Mesendoderm (in vitro differentiated cells): ENCODE measurements at regions not wholly inside any gene's neighbourhood (a gene's known extent, or its start where the extent isn't known, plus 50 kb on each side); places are given as distances from the start of the nearest gene placed in this dataset.
"Not testable (repeated sequence)": the region's sequence is repeated elsewhere in the genome, so short reads cannot be mapped to it uniquely, and the experiment has no call there.

Source experiments
- DNase-seq: peaks from one replicate; pipeline ENCODE4 v3.0.0; 2013
- H2AK5ac ChIP-seq: 2 replicates; pipeline ENCODE4 v1.6.1; 2013; ENCODE audit warnings: low read length, inconsistent platforms
- H2BK120ac ChIP-seq: 2 replicates; pipeline ENCODE4 v1.6.1; 2013; ENCODE audit warnings: low read depth, mild to moderate bottlenecking, low read length, moderate library complexity, mixed read lengths
- H2BK15ac ChIP-seq: replicated peaks from 2 replicates; pipeline ENCODE4 v1.6.1; 2013; ENCODE audit warnings: low read depth, mild to moderate bottlenecking, moderate library complexity
- H2BK5ac ChIP-seq: 2 replicates; pipeline ENCODE4 v1.6.1; 2013; ENCODE audit warnings: low read length, inconsistent platforms
- H3K18ac ChIP-seq: 2 replicates; pipeline ENCODE4 v1.6.1; 2013; ENCODE audit warnings: mild to moderate bottlenecking, low read length, mixed read lengths
- H3K23ac ChIP-seq: one replicate; pipeline ENCODE4 v1.6.1; 2013; ENCODE audit warnings: low read length
- H3K27ac ChIP-seq: 2 replicates; pipeline ENCODE4 v1.5.1; 2013; ENCODE audit warnings: low read depth, mild to moderate bottlenecking, inconsistent platforms, low read length, moderate library complexity
- H3K27me3 ChIP-seq: 2 replicates; pipeline ENCODE4 v1.6.1; 2013; ENCODE audit warnings: low read length, control low read depth, mild to moderate bottlenecking, inconsistent platforms; ENCODE audit not compliant: insufficient read depth, poor library complexity
- H3K36me3 ChIP-seq: 2 replicates; pipeline ENCODE4 v1.6.1; 2013; ENCODE audit warnings: low read length, inconsistent platforms; ENCODE audit not compliant: control insufficient read depth, insufficient read depth
- H3K4ac ChIP-seq: one replicate; pipeline ENCODE4 v1.6.1; 2013; ENCODE audit warnings: low read depth, mild to moderate bottlenecking, low read length, moderate library complexity
- H3K4me1 ChIP-seq: 2 replicates; pipeline ENCODE4 v1.6.1; 2013; ENCODE audit warnings: low read depth, low read length, inconsistent platforms; ENCODE audit not compliant: control insufficient read depth
- H3K4me2 ChIP-seq: 2 replicates; pipeline ENCODE4 v1.6.1; 2013; ENCODE audit warnings: low read length
- H3K4me3 ChIP-seq: 2 replicates; pipeline ENCODE4 v1.5.1; 2013; ENCODE audit warnings: mild to moderate bottlenecking, low read length
- H3K56ac ChIP-seq: one replicate; pipeline ENCODE4 v1.6.1; 2013; ENCODE audit warnings: low read length
- H3K79me1 ChIP-seq: 2 replicates; pipeline ENCODE4 v1.6.1; 2013; ENCODE audit warnings: low read length, inconsistent platforms
- H3K79me2 ChIP-seq: 2 replicates; pipeline ENCODE4 v1.6.1; 2013; ENCODE audit warnings: mild to moderate bottlenecking, low read length; ENCODE audit not compliant: control insufficient read depth, insufficient read depth
- H3K9ac ChIP-seq: 2 replicates; pipeline ENCODE4 v1.6.1; 2013; ENCODE audit warnings: low read length, inconsistent platforms
- H4K5ac ChIP-seq: one replicate; pipeline ENCODE4 v1.6.1; 2013; ENCODE audit warnings: low read length
- H4K8ac ChIP-seq: one replicate; pipeline ENCODE4 v1.6.1; 2013; ENCODE audit warnings: low read depth, mild to moderate bottlenecking, control low read depth, low read length, moderate library complexity
- WGBS: extraction: QIAGEN DNeasy Blood & Tissue Kit; methylation state at CpG from one replicate; pipeline ENCODE4 v1.1.7; 2013; ENCODE audit warnings: low lambda C conversion rate, missing lambda C conversion rate; ENCODE audit not compliant: insufficient coverage; ENCODE audit errors: extremely low coverage; 5-methylcytosine and 5-hydroxymethylcytosine counted together

- H2BK120ac ChIP-seq: no peak overlapping the region
- H2BK5ac ChIP-seq: no peak overlapping the region
- no peak overlapping the region for H3K56ac ChIP-seq
- no peak for DNase-seq
- H3K4me1 ChIP-seq: no peaks in the 10 kb centered on the region
- no peak overlapping the region for H3K27ac ChIP-seq
- H4K8ac ChIP-seq: no peak overlapping the region
- H3K36me3 ChIP-seq: no peaks in the 10 kb centered on the region
- no peak overlapping the region for H3K4me2 ChIP-seq
- WGBS: no CpG with 5 or more reads among the region's 10 CpGs
- no peak overlapping the region for H3K4ac ChIP-seq
- no peak overlapping the region for H2BK15ac ChIP-seq
- no peak overlapping the region for H3K4me3 ChIP-seq
- H3K9ac ChIP-seq: no peak overlapping the region
- no peak overlapping the region for H4K5ac ChIP-seq
- H3K79me2 ChIP-seq: no peaks in the 10 kb centered on the region
- H3K79me1 ChIP-seq: no peaks in the 10 kb centered on the region
- no peak overlapping the region for H2AK5ac ChIP-seq
- H3K27me3 ChIP-seq: no peaks in the 10 kb centered on the region
- no peak overlapping the region for H3K23ac ChIP-seq
- no peak overlapping the region for H3K18ac ChIP-seq
Observed at GRCh38 chr11:87812571-87813365, 362.5 kb downstream of the RAB38 start.

GRCh38 chr11:87810486-87810885, 364.8 kb downstream of the RAB38 start:
- no peak overlapping the region for H3K9ac ChIP-seq
- no peak overlapping the region for H3K27ac ChIP-seq
- H3K79me2 ChIP-seq: no peaks in the 10 kb centered on the region
- H3K4me3 ChIP-seq: no peak overlapping the region
- no peak overlapping the region for H2BK15ac ChIP-seq
- H3K36me3 ChIP-seq: no peaks in the 10 kb centered on the region
- H3K4me1 ChIP-seq: no peaks in the 10 kb centered on the region
- H2AK5ac ChIP-seq: no peak overlapping the region
- WGBS: no CpG with 5 or more reads among the region's 4 CpGs
- H3K18ac ChIP-seq: no peak overlapping the region
- no peak overlapping the region for H2BK5ac ChIP-seq
- no peak overlapping the region for H4K8ac ChIP-seq
- H3K23ac ChIP-seq: no peak overlapping the region
- DNase-seq: no peak
- no peak overlapping the region for H3K4me2 ChIP-seq
- no peaks in the 10 kb centered on the region for H3K79me1 ChIP-seq
- H3K4ac ChIP-seq: no peak overlapping the region
- H3K56ac ChIP-seq: no peak overlapping the region
- H2BK120ac ChIP-seq: no peak overlapping the region
- H4K5ac ChIP-seq: no peak overlapping the region
- H3K27me3 ChIP-seq: no peaks in the 10 kb centered on the region

GRCh38 chr11:87809256-87809655, 366.0 kb downstream of the RAB38 start:
- Histone ChIP-seq H3K9ac (no peak overlapping the region), H3K23ac (no peak overlapping the region), H4K8ac (no peak overlapping the region), H2BK5ac (no peak overlapping the region), H2BK120ac (no peak overlapping the region), H3K79me2 (no peaks in the 10 kb centered on the region), H3K4ac (no peak overlapping the region), H3K79me1 (no peaks in the 10 kb centered on the region), H3K18ac (no peak overlapping the region), H3K36me3 (no peaks in the 10 kb centered on the region), H3K4me3 (no peak overlapping the region), H4K5ac (no peak overlapping the region), H3K56ac (no peak overlapping the region), H3K27ac (no peak overlapping the region), H3K4me1 (no peaks in the 10 kb centered on the region), H2AK5ac (no peak overlapping the region), H3K27me3 (no peaks in the 10 kb centered on the region), H3K4me2 (no peak overlapping the region), H2BK15ac (no peak overlapping the region)
- no peak for DNase-seq
- no CpG with 5 or more reads among the region's 2 CpGs for WGBS

- no peaks in the 10 kb centered on the region for H3K36me3 ChIP-seq
- no peak overlapping the region for H3K23ac ChIP-seq
- no peak overlapping the region for H3K4me3 ChIP-seq
- no peaks in the 10 kb centered on the region for H3K4me1 ChIP-seq
- H2BK120ac ChIP-seq: no peak overlapping the region
- H3K79me2 ChIP-seq: no peaks in the 10 kb centered on the region
- no peaks in the 10 kb centered on the region for H3K27me3 ChIP-seq
- H2BK5ac ChIP-seq: no peak overlapping the region
- H3K4ac ChIP-seq: no peak overlapping the region
- H3K56ac ChIP-seq: no peak overlapping the region
- H4K8ac ChIP-seq: no peak overlapping the region
- no peak overlapping the region for H3K18ac ChIP-seq
- DNase-seq: peak; percentile 40
- no peak overlapping the region for H2BK15ac ChIP-seq
- no peak overlapping the region for H3K9ac ChIP-seq
- H3K4me2 ChIP-seq: no peak overlapping the region
- no peaks in the 10 kb centered on the region for H3K79me1 ChIP-seq
- H4K5ac ChIP-seq: no peak overlapping the region
- H2AK5ac ChIP-seq: no peak overlapping the region
- H3K27ac ChIP-seq: no peak overlapping the region
Observed at GRCh38 chr11:87804176-87804575, 371.1 kb downstream of the RAB38 start.

- no peak overlapping the region for H3K4me3 ChIP-seq
- H2BK5ac ChIP-seq: no peak overlapping the region
- H3K36me3 ChIP-seq: no peaks in the 10 kb centered on the region
- H3K27ac ChIP-seq: no peak overlapping the region
- no peak overlapping the region for H3K9ac ChIP-seq
- no peak overlapping the region for H3K23ac ChIP-seq
- no peaks in the 10 kb centered on the region for H3K79me1 ChIP-seq
- no peaks in the 10 kb centered on the region for H3K27me3 ChIP-seq
- H3K18ac ChIP-seq: no peak overlapping the region
- no peaks in the 10 kb centered on the region for H3K79me2 ChIP-seq
- no peak overlapping the region for H3K4ac ChIP-seq
- H3K4me2 ChIP-seq: no peak overlapping the region
- H4K5ac ChIP-seq: no peak overlapping the region
- no peak overlapping the region for H3K56ac ChIP-seq
- H2BK15ac ChIP-seq: no peak overlapping the region
- WGBS: no CpG with 5 or more reads among the region's 3 CpGs
- no peaks in the 10 kb centered on the region for H3K4me1 ChIP-seq
- no peak overlapping the region for H2BK120ac ChIP-seq
- no peak overlapping the region for H4K8ac ChIP-seq
- H2AK5ac ChIP-seq: no peak overlapping the region
- no peak for DNase-seq
Observed at GRCh38 chr11:87803748-87804147, 371.5 kb downstream of the RAB38 start.

- H4K8ac ChIP-seq, H3K56ac ChIP-seq, H3K79me2 ChIP-seq, H3K23ac ChIP-seq, H4K5ac ChIP-seq, H3K4me3 ChIP-seq, DNase-seq, H3K4ac ChIP-seq, H2BK120ac ChIP-seq, H3K79me1 ChIP-seq, H3K4me1 ChIP-seq, H3K36me3 ChIP-seq, H3K18ac ChIP-seq, H2BK5ac ChIP-seq, H2BK15ac ChIP-seq, H3K9ac ChIP-seq, H2AK5ac ChIP-seq, H3K4me2 ChIP-seq, H3K27ac ChIP-seq, H3K27me3 ChIP-seq: not testable (repeated sequence)
- WGBS: no CpG with 5 or more reads among the region's 7 CpGs
Observed at GRCh38 chr11:87784862-87785261, 390.4 kb downstream of the RAB38 start.
